SU-DHL-6 (cell line): ENCODE measurements at regions not wholly inside any gene's neighbourhood (a gene's known extent, or its start where the extent isn't known, plus 50 kb on each side); places are given as distances from the start of the nearest gene placed in this dataset.

ENCODE experiments used
- EZH2phosphoT487 ChIP-seq: fragments of 200-600 bp; sonication (generic), shearing (Covaris generic); conservative IDR thresholded peaks from 2 replicates; pipeline ENCODE4 v1.6.1; 2018; ENCODE audit warnings: mild to moderate bottlenecking, antibody characterized with exemption, low read length, moderate library complexity, mixed read lengths
- TF ChIP-seq, protein P1 (sequence below): fragments of 200-600 bp; sonication (generic); IDR thresholded peaks from one replicate; pipeline ENCODE4 v1.5.1; 2017; ENCODE audit warnings: antibody characterized with exemption, mild to moderate bottlenecking, low read length, moderate library complexity; ENCODE audit not compliant: insufficient read depth, poor library complexity, severe bottlenecking

DNA sequence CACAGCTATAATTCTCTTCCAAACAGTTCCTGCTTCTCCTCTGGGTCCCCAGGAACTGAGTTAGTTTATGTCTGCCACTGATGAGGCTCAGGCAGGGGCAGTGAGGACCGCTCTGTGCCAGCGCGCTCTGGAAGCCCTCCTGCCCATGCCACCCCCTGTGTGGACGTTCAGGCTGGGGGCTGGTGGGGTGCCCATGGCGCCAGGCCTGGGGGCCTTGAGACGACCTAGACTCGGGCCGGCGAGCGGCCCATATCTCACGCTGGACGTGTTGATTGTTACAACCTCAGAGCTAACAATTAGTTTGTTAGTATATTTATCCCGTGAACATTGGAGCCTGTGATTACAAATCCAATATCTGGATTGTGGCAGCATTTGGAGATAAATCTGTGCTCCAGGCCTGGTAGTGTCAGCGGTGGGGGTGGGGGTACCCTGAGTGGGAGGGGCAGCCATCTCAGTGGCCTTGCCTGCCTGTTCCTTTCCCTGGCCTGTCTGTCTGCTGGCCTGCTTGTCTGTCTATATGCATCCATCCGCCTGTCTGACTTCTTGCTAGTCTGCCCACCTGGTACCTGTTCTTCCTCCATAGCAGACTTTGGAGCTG is 256.5 kb upstream of the MVB12B start:
- TF ChIP-seq, protein P1, sequence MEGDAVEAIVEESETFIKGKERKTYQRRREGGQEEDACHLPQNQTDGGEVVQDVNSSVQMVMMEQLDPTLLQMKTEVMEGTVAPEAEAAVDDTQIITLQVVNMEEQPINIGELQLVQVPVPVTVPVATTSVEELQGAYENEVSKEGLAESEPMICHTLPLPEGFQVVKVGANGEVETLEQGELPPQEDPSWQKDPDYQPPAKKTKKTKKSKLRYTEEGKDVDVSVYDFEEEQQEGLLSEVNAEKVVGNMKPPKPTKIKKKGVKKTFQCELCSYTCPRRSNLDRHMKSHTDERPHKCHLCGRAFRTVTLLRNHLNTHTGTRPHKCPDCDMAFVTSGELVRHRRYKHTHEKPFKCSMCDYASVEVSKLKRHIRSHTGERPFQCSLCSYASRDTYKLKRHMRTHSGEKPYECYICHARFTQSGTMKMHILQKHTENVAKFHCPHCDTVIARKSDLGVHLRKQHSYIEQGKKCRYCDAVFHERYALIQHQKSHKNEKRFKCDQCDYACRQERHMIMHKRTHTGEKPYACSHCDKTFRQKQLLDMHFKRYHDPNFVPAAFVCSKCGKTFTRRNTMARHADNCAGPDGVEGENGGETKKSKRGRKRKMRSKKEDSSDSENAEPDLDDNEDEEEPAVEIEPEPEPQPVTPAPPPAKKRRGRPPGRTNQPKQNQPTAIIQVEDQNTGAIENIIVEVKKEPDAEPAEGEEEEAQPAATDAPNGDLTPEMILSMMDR, result no peak
- no peak for TF ChIP-seq EZH2phosphoT487
